Activated CD8-positive, alpha-beta memory T cell treated with anti-CD3 and anti-CD28 coated beads for 1 hour (primary cell): ENCODE measurements at regions not wholly inside any gene's neighbourhood (a gene's known extent, or its start where the extent isn't known, plus 50 kb on each side); places are given as distances from the start of the nearest gene placed in this dataset.

Experiments
- DNase-seq, 2 donors: peaks; one replicate each; pipeline ENCODE4 v3.0.0-alpha.2; 2020; ENCODE audit warnings: low read depth in 1 of 2; ENCODE audit errors: extremely low read depth in 1 of 2

DNA sequence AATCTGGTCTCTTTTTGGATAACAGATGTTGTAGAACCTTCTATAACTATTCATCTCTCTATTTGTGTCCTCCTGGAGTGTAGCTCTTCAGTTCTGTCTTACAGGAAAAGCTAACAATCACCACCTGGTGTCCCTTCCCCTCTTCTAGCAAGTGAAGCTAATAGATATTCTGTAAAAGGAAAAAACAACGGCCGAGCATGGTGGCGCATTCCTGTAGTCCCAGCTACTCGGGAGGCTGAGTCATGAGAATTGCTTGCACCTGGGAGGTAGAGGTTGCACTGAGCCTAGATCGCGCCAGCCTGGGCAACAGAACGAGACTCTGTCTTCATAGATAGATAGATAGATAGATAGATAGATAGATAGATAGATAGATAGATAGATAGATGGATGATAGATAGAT lies 779.4 kb downstream of the TUSC7 start:
- DNase-seq = no peak

DNA sequence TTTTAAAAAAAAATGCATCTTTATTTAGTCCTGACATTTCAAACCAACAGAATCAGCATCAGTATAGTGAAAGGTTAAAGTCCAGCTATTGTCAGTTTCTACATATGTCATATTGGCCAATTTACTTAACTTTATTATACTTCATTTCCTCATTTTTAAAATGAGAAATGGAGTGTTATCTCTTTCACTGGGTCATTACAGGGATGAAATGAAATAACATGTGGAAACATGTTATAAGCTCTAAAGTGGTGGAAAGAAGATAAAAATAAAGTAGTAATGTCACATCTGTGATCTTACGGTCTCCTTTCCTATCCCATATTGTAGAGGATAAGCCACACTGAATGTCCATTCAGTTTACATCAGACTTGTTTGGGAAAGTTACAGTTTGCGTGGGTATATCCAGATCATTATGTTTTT lies 780.1 kb downstream of the TUSC7 start:
- no peak for DNase-seq

DNA sequence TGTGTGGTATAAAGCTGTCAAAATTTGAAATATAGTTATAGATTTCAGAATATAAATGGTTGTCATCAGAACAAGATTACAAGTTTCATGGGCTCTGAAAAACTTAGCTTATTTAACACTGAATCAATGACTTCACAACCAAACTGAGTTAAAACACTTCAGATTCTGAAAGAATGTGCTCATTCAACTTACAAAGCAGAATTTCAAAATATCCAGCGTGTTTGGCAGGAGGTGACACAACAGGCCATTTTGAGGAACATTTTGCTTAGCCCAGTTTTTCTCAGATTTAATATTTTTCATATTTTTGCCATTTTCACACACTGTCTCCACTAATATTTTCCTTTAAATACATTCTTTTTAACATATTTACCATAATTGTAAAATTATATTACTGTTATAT lies 781.1 kb downstream of the TUSC7 start:
- DNase-seq = no peak

DNA sequence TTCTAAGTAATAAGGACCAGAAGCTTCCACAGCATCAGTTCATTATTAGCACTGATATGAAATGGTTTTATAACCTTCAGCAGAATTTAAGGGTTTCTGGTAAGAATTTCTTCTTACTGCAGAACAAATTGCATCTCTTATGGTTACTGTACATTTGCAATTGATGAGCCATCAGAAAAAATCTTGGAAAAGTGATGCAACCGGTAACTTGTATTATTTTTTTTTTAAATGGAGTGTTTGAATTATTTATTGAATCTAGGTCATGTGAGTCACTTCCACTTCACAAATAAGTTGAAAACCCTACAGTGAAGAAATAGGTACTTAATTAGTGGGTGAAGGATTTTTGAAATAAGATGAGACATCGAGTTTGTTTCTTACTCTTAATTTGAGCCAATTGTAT lies 786.0 kb downstream of the TUSC7 start:
- no peak for DNase-seq

DNA sequence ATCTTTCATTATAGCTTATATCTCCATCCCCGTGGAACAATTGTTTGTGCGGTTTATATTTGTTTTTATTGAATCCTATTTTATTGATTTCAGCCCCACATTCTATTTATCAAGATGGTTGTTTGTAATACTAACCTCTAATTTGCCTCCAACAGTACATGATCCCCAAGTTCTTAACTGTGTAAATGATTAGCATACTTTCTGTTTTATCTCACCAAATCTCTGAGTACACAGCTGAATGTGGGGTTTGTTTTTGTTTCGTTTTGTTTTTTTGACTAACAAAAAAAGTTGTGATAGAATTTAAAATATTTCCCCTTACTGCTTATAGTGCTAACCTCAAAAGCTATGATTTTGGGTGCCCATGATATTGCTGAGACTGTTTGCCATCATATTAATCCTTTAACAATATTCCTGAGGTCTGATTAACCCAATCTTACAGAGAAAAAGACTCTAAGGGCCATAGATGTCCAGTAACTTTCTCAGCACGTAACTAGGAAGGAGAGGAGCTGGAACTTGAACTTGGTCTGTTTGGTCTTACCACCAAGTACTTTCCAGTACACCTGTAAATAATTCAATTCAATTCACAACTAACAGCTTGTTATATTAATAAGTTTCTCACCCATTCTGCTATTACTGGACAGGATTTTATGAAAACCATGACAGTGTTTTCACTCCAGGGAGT lies 789.8 kb downstream of the TUSC7 start:
- DNase-seq = no peak

DNA sequence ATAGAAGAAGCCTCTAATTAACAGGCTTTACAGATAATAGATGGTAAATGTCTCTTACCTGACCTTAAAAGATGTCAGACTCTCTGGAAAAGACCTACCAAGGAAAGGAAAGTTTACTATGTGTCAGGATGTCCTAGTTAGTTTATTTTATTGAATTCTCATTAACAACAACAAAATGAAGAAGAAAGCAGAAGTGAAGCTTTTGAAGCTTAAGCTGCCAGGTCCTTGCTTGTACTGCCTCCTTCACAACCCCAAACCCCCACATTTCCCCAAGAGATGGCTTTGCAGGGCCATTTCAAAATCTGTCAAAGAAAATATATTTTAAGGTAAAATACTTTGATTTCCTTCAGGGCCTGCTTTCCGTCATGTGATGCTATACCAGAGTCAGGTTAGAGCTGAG lies 798.4 kb downstream of the TUSC7 start:
- no peak for DNase-seq

DNA sequence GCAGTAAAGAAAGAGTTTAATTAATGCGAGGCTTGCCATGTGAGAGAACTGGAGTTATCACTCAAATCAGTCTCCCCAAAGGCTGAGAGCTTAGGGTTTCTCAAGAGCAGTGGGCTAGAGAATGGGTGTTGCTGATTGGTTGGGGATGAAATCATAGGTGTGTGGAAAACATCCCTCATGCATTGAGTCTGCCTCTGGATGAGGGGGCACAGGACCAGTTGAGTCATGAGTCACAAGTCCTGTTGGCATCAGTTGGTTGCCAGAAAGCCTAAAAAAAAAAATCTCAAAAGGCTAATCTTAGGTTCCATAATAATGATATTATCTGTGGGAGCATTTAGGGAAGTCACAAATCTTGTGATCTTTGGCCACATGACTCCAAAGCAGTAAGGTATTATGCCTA lies 800.3 kb downstream of the TUSC7 start:
- DNase-seq = no peak

DNA sequence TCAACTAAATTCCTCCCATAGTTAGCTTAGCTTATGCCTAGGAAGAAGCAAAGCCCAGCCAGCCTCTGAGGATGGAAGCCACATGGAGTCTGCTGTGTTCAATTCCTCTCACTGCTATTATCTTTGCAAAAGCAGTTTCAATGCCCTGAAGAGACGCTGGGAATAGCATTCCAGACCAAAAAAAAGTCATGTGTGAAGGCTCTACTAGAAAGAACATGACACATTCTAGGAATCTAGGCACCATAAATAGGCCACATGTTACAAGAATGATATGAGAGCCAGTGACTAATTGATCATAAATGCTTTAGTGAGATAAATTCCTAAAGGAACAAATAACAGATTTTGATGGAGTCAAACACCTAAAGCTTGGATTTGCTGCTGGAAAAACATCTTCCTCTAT lies 800.8 kb downstream of the TUSC7 start:
- DNase-seq = no peak

DNA sequence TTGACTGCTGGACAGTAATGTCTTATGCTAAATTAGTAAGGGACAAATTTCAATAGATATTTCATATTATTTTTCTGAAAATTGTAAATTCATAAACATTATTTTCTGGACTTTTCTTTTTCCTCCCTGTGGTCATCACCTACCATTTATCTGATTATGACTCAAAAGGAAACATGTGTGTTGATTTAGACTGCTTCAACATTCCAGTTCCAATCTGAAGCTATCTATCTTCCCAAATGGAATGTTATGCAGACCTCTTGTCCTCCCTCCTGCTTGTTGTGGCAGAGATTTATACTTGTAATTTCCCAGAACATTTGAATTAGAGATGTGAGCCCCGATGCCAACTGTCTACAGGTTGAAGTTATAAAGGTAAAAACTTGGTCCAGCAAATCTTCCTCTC lies 803.4 kb downstream of the TUSC7 start:
- DNase-seq = no peak

DNA sequence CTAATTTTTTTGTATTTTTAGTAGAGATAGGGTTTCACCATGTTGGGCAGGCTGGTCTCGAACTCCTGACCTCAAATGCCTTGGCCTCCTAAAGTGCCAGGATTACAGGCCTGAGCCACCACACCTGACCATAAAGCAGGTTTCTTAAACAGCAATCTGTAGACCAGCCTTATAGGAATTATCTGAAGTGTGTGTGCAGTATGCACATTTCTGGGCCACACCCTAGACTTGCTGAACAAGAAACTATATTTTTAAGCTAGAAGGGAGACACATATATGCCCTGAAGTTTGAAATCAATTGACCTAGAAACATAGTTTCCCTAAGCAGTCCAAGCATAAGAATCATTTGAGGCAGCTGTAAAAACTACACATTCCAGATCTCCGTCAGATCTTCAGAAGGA lies 805.7 kb downstream of the TUSC7 start:
- DNase-seq = no peak

DNA sequence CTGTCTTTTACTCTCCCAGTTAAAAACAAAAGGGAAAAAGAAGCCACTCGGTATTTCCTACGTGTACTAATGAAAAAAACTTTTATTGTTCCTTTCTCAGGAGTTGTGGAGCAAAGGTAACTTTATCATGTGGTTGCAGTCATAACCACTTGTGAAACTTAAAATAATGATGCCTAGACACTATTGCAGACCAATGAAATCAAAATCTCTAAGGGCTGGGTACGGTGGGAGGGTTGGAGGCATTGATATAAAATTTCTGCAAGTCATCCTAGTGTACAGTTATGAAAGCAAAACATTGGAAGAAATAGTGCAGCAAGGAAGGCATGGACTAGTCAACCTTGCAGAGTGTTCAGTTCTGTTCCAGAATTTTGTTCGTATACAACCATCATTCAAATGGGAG lies 808.8 kb downstream of the TUSC7 start:
- DNase-seq = no peak

DNA sequence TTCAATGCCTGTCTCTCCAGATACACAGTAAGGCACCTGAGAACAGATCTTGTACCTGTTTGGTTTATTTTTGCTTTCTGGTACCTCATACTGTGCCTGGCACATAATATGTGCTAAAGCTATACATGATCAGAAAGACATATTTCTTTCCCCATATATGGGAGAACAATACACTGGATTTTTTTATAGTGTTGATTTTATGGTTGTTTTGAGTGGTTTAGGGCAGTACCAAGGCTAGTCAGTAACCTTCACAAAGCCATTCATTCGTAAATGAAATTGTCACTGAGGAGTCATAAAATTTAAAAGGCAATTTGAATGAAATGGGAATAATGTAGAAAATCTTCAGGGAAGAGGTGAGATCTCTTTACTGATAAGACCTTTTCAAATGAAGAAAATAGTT lies 810.2 kb downstream of the TUSC7 start:
- DNase-seq = no peak

DNA sequence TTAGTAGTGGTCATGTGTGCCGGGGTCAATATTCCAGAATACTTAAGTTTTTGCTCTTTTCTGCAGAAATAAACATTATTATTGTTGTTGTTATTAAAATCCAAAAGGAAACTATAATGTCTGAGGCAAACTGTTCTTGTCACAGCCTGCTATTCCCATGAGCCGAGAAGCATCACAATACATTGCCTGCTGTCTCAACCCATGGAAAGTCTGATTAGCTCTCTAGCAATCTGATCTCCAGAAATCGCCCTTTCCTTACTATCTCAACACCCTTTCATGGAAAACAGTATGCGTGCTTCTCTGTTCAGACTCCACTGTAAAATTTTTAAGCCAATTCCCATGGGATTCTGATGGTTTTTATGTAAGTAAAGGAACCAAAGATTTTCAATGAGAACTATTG lies 811.0 kb downstream of the TUSC7 start:
- no peak for DNase-seq

DNA sequence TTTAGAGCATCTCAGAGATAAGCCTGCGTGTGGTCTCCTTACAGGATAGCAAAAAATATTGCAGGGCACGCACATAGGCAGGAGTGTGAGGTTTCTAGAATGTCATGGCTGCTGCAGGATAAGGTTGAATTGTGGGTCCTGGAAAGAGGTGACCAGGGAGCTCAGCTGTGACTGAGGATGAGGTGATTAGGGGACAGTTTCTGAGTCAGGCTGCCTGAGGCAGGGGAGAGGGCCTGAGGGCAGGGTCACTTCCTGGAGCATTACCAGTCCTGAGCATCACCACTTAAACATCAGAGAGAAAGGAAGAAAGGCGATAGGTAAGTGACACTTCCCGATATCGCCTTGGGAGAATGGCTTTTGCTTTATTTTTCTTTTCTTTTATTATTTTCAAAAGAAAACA lies 813.8 kb downstream of the TUSC7 start:
- DNase-seq = no peak

DNA sequence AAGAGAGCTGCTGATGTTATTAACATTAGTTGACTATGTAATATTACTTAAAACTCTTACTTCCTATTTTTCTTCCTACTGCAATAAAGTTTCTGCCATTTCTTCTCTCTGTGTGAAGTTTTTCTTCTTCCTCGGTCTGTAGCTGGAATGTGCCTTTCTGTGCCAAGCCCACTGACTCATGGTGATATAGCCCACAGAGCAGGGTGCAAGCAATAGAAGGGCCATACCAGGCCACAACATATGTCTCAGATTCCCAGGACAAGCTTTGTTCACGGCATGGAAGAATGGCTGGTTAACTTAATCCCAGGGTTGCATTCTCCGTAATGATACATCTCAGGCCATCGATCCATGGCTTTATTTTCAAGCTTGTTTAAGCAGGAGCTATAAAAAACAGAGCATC lies 815.3 kb downstream of the TUSC7 start:
- DNase-seq = no peak

DNA sequence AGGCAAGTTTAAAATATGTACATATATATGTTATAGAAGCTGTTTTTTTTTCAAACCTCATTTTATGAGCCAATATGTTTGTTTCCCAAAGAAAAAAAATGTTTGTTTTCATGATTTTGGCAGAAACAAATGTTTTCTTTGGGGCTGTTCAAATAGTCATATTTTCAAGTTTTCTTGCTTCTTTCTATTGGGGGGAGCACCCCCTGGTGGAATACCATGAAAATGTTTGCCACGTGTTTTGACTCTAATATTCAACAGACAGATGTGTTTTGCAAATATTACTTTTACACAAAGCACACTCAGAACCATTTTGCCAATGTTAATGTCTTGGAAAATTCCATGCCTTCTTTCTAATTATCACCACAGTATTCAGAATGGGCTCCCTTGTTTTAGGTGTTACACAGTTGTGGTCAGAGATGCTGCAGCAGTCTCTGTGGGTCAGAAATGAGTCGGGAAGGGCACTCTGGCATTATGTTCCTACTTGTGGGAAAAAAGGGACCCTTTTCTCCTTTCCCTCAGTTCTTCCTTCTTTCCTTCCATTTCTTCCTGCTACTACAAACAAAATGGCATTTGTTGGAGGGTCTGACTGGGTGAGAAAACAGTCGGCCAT lies 817.0 kb downstream of the TUSC7 start:
- no peak for DNase-seq

DNA sequence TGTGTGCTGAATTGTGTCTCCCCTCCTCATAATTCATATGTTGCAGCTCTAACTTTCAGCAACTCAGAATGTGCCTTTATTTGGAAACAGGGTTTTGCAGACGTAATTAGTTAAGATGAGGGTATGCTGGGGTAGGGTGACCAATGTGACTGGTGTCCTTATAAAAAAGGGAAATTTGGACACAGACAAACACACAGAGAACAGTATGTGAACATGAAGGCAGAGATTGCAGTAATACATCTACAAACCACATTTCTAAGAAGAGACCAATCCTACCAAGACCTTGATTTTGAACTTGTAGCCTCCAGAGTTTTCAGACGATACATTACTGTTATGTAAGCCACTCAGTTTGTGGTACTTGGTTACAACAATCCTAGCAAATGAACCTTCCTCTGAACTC lies 817.8 kb downstream of the TUSC7 start:
- no peak for DNase-seq

DNA sequence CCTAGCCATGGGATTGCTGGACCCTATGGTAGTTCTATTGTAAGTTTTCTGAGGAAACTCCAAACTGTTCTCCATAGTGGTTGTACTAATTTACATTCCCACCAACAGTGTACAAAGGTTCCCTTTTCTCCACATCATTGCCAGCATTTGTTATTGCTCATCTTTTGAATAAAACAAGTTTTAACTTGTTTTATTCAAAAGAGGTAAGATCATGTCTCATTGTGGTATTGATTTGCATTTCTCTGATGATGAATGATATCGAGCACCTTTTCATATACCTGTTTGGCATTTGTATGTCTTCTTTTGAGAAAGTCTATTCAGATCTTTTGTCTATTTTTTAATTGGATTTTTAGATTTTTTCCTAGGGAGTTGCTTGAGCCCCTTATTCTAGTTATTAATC lies 819.1 kb downstream of the TUSC7 start:
- DNase-seq = no peak

DNA sequence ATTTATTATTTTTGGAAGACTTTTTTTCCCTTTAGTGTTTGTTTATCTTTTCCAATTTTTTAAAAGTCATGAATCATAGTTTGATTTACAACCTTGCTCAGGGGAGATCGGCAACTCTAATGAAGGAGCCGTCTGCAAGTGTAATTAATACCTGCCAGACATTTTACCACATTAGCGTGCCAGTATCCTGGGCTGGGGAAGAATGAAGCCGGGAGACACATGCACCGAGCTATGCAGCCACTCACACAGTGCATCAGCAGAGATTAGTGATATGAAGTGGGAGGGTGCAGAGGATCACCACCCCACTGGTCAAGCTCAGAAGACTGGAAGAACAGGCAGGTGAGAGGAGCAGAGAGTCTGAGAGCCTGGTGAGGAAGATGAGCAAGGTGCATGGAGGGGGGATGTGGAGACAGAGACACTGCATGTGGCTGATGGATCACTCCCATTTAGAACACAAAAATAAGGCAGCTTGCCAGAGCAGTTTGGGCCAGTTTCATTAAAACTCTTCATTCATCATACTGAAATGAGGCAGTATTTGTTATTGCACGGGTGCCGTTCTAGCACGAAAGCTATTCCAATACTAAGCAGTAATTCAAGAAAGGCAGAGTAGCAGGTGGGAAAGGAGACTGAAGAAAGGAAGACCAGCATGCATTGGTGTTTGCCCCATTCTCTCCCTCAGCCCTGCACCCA lies 821.6 kb downstream of the TUSC7 start:
- no peak for DNase-seq

DNA sequence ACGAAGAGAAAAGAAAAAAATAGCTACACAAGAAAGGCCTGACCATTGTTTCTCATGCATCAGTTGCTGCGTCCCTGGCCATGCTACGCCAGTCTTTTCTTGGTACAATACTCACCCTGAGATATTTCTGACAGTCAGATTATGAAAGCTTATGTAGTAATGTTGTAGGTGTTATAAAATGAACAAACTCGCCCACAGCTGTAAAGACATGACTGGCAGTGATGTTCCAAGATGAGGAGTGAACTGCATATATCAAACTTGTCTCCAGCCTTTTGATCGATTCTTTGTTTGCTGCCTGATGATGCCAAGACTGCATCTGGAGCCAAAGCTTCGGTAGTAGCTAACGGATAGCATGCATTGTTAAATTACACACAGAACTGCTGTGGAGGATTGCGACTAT lies 822.7 kb downstream of the TUSC7 start:
- DNase-seq = no peak

DNA sequence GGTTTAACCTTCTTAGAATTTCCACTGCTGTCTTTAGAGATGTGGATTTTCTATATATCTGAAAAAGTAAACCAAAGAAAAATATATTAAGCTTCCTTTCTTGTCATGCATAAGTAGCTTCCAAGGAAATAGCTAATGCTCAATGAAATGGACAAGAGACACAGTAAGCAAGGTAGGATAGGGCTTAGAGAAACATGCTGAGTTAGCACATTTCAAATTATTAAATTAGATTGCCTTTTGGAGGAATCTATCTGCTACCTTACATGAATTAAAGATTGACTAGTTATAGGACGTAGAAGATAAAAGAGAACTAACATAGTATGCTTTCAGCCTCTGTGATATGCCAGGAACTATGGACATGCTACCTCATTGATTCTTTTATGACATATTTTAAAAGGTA lies 824.6 kb downstream of the TUSC7 start:
- no peak for DNase-seq

DNA sequence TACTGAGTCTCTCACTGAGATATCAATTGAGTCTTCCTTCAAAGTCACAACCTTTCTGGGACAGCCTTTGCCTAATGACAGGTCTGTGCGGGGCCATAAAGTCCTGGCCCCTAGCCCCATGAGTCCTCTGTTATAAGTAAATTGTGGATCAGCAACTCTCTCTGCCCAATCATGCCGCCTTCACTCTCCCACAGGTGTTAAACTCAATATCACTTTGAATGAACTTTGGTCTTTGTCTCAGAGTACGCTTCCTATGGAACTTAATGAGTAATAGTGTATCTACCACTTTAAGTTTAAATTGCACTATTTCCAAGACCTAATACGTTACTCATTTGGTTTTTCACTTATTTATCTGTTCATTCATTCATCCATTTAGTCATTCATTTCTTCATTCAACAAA lies 826.4 kb downstream of the TUSC7 start:
- no peak for DNase-seq

DNA sequence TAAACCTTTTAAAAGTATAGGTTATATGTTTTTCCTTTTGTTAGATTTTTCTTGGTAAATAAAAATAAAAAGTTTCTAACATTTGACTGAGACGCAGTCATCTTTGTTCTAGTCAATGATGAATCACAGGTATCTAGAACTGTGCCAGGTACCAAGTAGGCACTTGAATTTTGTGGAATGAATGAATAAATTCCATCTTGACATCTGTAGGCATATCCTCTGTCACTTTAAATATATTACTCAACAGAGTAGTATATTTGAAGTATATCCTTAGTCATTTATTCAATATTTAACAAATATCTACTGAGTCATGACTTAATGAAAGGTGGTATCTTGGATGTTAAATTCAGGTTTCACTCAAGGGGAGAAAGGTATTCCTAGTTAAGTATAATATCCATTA lies 828.4 kb downstream of the TUSC7 start:
- no peak for DNase-seq
